Dedifferentiated amniotic fluid mesenchymal stem cell (primary cell): ENCODE measurements at regions not wholly inside any gene's neighbourhood (a gene's known extent, or its start where the extent isn't known, plus 50 kb on each side); places are given as distances from the start of the nearest gene placed in this dataset.
"Not testable (repeated sequence)": the region's sequence is repeated elsewhere in the genome, so short reads cannot be mapped to it uniquely, and the experiment has no call there.

Experiments
- DNase-seq: peaks from one replicate; pipeline ENCODE4 v3.0.0-alpha.2; 2016; ENCODE audit errors: extremely low spot score

- no peak for DNase-seq
Observed at GRCh38 chr3:166669781-166670180, 710.3 kb downstream of the ZBBX start.

- no peak for DNase-seq
Observed at GRCh38 chr3:166663194-166663593, 716.9 kb downstream of the ZBBX start.

- DNase-seq, result no peak
Observed at GRCh38 chr3:166661621-166662020, 718.5 kb downstream of the ZBBX start.

- DNase-seq, result no peak
Observed at GRCh38 chr3:166660962-166661361, 719.1 kb downstream of the ZBBX start.

- no peak for DNase-seq
Observed at GRCh38 chr3:166637984-166638530, 742.0 kb downstream of the ZBBX start.

- no peak for DNase-seq
Observed at GRCh38 chr3:166634091-166634746, 745.9 kb downstream of the ZBBX start.

GRCh38 chr3:166630190-166630589, 749.9 kb downstream of the ZBBX start:
- no peak for DNase-seq

GRCh38 chr3:166613365-166613764, 766.7 kb downstream of the ZBBX start:
- DNase-seq, result no peak

GRCh38 chr3:166612761-166613160, 767.3 kb downstream of the ZBBX start:
- not testable (repeated sequence) for DNase-seq

GRCh38 chr3:166607933-166608521, 770.8 kb upstream of the BCHE start:
- DNase-seq, result no peak

- DNase-seq, result no peak
Observed at GRCh38 chr3:166606988-166607387, 769.8 kb upstream of the BCHE start.

- DNase-seq, result no peak
Observed at GRCh38 chr3:166593776-166594175, 756.6 kb upstream of the BCHE start.

GRCh38 chr3:166582236-166582635, 745.0 kb upstream of the BCHE start:
- DNase-seq, result no peak

- DNase-seq, result no peak
Observed at GRCh38 chr3:166580561-166580960, 743.3 kb upstream of the BCHE start.

- DNase-seq, result no peak
Observed at GRCh38 chr3:166575161-166575560, 737.9 kb upstream of the BCHE start.

- not testable (repeated sequence) for DNase-seq
Observed at GRCh38 chr3:166571686-166572085, 734.5 kb upstream of the BCHE start.

- no peak for DNase-seq
Observed at GRCh38 chr3:166570102-166570501, 732.9 kb upstream of the BCHE start.

- no peak for DNase-seq
Observed at GRCh38 chr3:166569589-166569988, 732.4 kb upstream of the BCHE start.

GRCh38 chr3:166560253-166560652, 723.0 kb upstream of the BCHE start:
- no peak for DNase-seq

GRCh38 chr3:166556955-166557354, 719.7 kb upstream of the BCHE start:
- no peak for DNase-seq

- no peak for DNase-seq
Observed at GRCh38 chr3:166554023-166554422, 716.8 kb upstream of the BCHE start.

- no peak for DNase-seq
Observed at GRCh38 chr3:166533740-166534139, 696.5 kb upstream of the BCHE start.

- DNase-seq, result no peak
Observed at GRCh38 chr3:166531730-166532129, 694.5 kb upstream of the BCHE start.

- no peak for DNase-seq
Observed at GRCh38 chr3:166527325-166527724, 690.1 kb upstream of the BCHE start.
